ENCODE measurements at regions not wholly inside any gene's neighbourhood (a gene's known extent, or its start where the extent isn't known, plus 50 kb on each side); places are given as distances from the start of the nearest gene placed in this dataset.

DNA sequence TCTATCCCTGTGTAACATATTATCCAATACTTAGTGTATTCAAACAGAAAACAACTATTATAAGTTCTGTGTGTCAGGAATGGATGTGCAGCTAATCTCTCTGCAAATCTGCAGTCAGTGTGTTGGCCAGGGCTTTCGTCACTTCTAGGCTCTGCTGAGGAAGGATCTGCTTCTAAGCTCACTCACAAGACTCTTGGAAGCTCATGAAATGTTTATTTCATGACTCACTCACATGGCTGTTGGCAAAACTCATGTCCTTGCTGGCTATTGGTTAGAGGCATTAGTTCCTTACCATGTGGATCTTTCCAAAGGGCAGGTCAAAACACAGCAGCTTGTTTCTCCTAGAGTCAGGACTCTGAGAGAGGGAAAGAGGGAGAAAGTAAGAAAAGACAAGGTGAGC lies 367.4 kb upstream of the SMARCA2 start:
- Histone ChIP-seq H3F3A (replicated peaks; ENCODE audit: insufficient read depth) (no peaks in the 10 kb centered on the region), H3K4me2 (no peak overlapping the region), H4K20me1 (ENCODE audit: insufficient read depth) (no peaks in the 10 kb centered on the region), H2AFZ (ENCODE audit: low read depth) (no peak overlapping the region), H3K4me1 (ENCODE audit: control insufficient read depth in 1 of 2, insufficient read depth in 2 of 2, low read depth in 1 of 2, low read length in 1 of 2) (no peaks in the 10 kb centered on the region), H3K27ac (ENCODE audit: low read depth in 2 of 2, low read length in 1 of 2) (no peak overlapping the region), H3K27me3 (ENCODE audit: insufficient read depth) (no peaks in the 10 kb centered on the region), H3K4me3 (ENCODE audit: low read depth in 2 of 2, low read length in 1 of 2) (no peak overlapping the region), H3K36me3 (replicated peaks in 1 of 2; ENCODE audit: control insufficient read depth in 1 of 2, insufficient read depth in 2 of 2, low read length in 1 of 2) (no peaks in the 10 kb centered on the region), H3K9ac (no peak overlapping the region), H3K79me2 (ENCODE audit: insufficient read depth) (no peaks in the 10 kb centered on the region), H3K9me2 (no peaks in the 10 kb centered on the region), H3K9me3 (no peaks in the 10 kb centered on the region)
- WGBS (ENCODE audit: low lambda C conversion rate): 0% methylated on average over 1 of the region's 1 CpG
- POLR2A ChIA-PET: no interaction called here
- CTCF ChIA-PET: no interaction called here
- TF ChIP-seq RCOR1 (IDR thresholded peaks at IDR 0.05; ENCODE audit: low read length): no peak
- TF ChIP-seq FOXJ3 (CRISPR knock-in tag; IDR thresholded peaks at IDR 0.05): no peak
- TF ChIP-seq, protein P1, sequence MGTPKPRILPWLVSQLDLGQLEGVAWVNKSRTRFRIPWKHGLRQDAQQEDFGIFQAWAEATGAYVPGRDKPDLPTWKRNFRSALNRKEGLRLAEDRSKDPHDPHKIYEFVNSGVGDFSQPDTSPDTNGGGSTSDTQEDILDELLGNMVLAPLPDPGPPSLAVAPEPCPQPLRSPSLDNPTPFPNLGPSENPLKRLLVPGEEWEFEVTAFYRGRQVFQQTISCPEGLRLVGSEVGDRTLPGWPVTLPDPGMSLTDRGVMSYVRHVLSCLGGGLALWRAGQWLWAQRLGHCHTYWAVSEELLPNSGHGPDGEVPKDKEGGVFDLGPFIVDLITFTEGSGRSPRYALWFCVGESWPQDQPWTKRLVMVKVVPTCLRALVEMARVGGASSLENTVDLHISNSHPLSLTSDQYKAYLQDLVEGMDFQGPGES (IDR thresholded peaks at IDR 0.05; ENCODE audit: low read depth, low read length): no peak
- no peak for TF ChIP-seq NRF1 (IDR thresholded peaks at IDR 0.05; ENCODE audit: low read depth, low read length)
- TF ChIP-seq, protein P2, sequence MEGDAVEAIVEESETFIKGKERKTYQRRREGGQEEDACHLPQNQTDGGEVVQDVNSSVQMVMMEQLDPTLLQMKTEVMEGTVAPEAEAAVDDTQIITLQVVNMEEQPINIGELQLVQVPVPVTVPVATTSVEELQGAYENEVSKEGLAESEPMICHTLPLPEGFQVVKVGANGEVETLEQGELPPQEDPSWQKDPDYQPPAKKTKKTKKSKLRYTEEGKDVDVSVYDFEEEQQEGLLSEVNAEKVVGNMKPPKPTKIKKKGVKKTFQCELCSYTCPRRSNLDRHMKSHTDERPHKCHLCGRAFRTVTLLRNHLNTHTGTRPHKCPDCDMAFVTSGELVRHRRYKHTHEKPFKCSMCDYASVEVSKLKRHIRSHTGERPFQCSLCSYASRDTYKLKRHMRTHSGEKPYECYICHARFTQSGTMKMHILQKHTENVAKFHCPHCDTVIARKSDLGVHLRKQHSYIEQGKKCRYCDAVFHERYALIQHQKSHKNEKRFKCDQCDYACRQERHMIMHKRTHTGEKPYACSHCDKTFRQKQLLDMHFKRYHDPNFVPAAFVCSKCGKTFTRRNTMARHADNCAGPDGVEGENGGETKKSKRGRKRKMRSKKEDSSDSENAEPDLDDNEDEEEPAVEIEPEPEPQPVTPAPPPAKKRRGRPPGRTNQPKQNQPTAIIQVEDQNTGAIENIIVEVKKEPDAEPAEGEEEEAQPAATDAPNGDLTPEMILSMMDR (IDR thresholded peaks at IDR 0.05): no peak
- TF ChIP-seq USF2 (IDR thresholded peaks at IDR 0.05; ENCODE audit: borderline replicate concordance, low read depth, low read length): no peak
- TF ChIP-seq, protein P3, sequence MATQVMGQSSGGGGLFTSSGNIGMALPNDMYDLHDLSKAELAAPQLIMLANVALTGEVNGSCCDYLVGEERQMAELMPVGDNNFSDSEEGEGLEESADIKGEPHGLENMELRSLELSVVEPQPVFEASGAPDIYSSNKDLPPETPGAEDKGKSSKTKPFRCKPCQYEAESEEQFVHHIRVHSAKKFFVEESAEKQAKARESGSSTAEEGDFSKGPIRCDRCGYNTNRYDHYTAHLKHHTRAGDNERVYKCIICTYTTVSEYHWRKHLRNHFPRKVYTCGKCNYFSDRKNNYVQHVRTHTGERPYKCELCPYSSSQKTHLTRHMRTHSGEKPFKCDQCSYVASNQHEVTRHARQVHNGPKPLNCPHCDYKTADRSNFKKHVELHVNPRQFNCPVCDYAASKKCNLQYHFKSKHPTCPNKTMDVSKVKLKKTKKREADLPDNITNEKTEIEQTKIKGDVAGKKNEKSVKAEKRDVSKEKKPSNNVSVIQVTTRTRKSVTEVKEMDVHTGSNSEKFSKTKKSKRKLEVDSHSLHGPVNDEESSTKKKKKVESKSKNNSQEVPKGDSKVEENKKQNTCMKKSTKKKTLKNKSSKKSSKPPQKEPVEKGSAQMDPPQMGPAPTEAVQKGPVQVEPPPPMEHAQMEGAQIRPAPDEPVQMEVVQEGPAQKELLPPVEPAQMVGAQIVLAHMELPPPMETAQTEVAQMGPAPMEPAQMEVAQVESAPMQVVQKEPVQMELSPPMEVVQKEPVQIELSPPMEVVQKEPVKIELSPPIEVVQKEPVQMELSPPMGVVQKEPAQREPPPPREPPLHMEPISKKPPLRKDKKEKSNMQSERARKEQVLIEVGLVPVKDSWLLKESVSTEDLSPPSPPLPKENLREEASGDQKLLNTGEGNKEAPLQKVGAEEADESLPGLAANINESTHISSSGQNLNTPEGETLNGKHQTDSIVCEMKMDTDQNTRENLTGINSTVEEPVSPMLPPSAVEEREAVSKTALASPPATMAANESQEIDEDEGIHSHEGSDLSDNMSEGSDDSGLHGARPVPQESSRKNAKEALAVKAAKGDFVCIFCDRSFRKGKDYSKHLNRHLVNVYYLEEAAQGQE (IDR thresholded peaks at IDR 0.05; ENCODE audit: low read depth, low read length): no peak
- no peak for TF ChIP-seq SIN3A (IDR thresholded peaks at IDR 0.05; ENCODE audit: borderline replicate concordance, low read depth, low read length)
- no peak for TF ChIP-seq GATA2 (CRISPR knock-in tag; IDR thresholded peaks at IDR 0.05)
- TF ChIP-seq RFX5 (IDR thresholded peaks at IDR 0.05; ENCODE audit: low read length): no peak
- TF ChIP-seq EP300 (IDR thresholded peaks at IDR 0.05; ENCODE audit: borderline replicate concordance in 1 of 2, low read depth in 1 of 2, low read length in 1 of 2): no peak
- no peak for TF ChIP-seq MXI1 (IDR thresholded peaks at IDR 0.05; ENCODE audit: low read depth, low read length)
- no peak for TF ChIP-seq MEF2A (IDR thresholded peaks at IDR 0.05; ENCODE audit: borderline replicate concordance, low read depth)
- TF ChIP-seq CHD2 (IDR thresholded peaks at IDR 0.05; ENCODE audit: low read length, partially characterized antibody): no peak
- TF ChIP-seq TEAD4 (IDR thresholded peaks at IDR 0.05; ENCODE audit: borderline replicate concordance, insufficient read depth): no peak
- no peak for TF ChIP-seq YY1 (IDR thresholded peaks at IDR 0.05; ENCODE audit: low read depth)
- TF ChIP-seq NFIC (IDR thresholded peaks at IDR 0.05; ENCODE audit: borderline replicate concordance): no peak
- TF ChIP-seq POLR2AphosphoS5 (IDR thresholded peaks at IDR 0.05; ENCODE audit: low read depth, low read length): no peak
- DNase-seq: no peak
